H54 (cell line): ENCODE measurements at regions not wholly inside any gene's neighbourhood (a gene's known extent, or its start where the extent isn't known, plus 50 kb on each side); places are given as distances from the start of the nearest gene placed in this dataset.

ENCODE experiments used
- DNase-seq: peaks from one replicate; pipeline ENCODE4 v3.0.0; 2011; ENCODE audit warnings: low spot score, mixed read lengths; ENCODE audit not compliant: insufficient read length
- FAIRE-seq: peaks from 3 replicates; lab custom pipeline; 2011; peaks lifted over from hg19 to GRCh38; lab: Jason Lieb, UNC
- POLR2A ChIP-seq: IDR thresholded peaks from 2 replicates; pipeline ENCODE4 v1.6.1; 2011; ENCODE audit warnings: low read depth, mild to moderate bottlenecking, low read length

- DNase-seq = no peak
- no peak for TF ChIP-seq POLR2A
- no peak for FAIRE-seq
These were observed 204.2 kb downstream of the EMX2 start for GRCh38 chr10:117746541-117747448.

GRCh38 chr10:117747636-117748035 lies 205.1 kb downstream of the EMX2 start:
- DNase-seq (no peak), FAIRE-seq (no peak)
- no peak for TF ChIP-seq POLR2A

- FAIRE-seq (no peak), DNase-seq (no peak)
- TF ChIP-seq POLR2A = no peak
These were observed 205.5 kb downstream of the EMX2 start for GRCh38 chr10:117748058-117748457.

GRCh38 chr10:117750616-117751015 lies 208.1 kb downstream of the EMX2 start:
- FAIRE-seq (no peak), DNase-seq (no peak)
- TF ChIP-seq POLR2A = no peak

GRCh38 chr10:117751259-117751658 lies 208.7 kb downstream of the EMX2 start:
- no peak for FAIRE-seq
- no peak for DNase-seq
- TF ChIP-seq POLR2A = no peak

- DNase-seq = no peak
- no peak for TF ChIP-seq POLR2A
- no peak for FAIRE-seq
These were observed 209.6 kb downstream of the EMX2 start for GRCh38 chr10:117752103-117752502.

- DNase-seq (no peak), FAIRE-seq (no peak)
- TF ChIP-seq POLR2A = no peak
These were observed 212.5 kb downstream of the EMX2 start for GRCh38 chr10:117754770-117755658.

- no peak for TF ChIP-seq POLR2A
- DNase-seq (no peak), FAIRE-seq (no peak)
These were observed 213.1 kb downstream of the EMX2 start for GRCh38 chr10:117755659-117756014.

GRCh38 chr10:117757086-117757720 lies 214.7 kb downstream of the EMX2 start:
- TF ChIP-seq POLR2A = no peak
- DNase-seq = no peak
- no peak for FAIRE-seq

GRCh38 chr10:117759266-117759665 lies 216.7 kb downstream of the EMX2 start:
- DNase-seq (no peak), FAIRE-seq (no peak)

GRCh38 chr10:117761695-117762094 lies 219.1 kb downstream of the EMX2 start:
- DNase-seq (no peak), FAIRE-seq (no peak)
- TF ChIP-seq POLR2A = no peak

More at GRCh38 chr10:117759266-117759665, 216.7 kb downstream of the EMX2 start:
- TF ChIP-seq POLR2A = no peak

- DNase-seq (no peak), FAIRE-seq (no peak)
- TF ChIP-seq POLR2A = no peak
These were observed 219.7 kb downstream of the EMX2 start for GRCh38 chr10:117762126-117762818.

GRCh38 chr10:117762819-117763172 lies 220.2 kb downstream of the EMX2 start:
- TF ChIP-seq POLR2A = no peak
- FAIRE-seq = no peak
- no peak for DNase-seq
